SU-DHL-6 (cell line): ENCODE measurements at regions not wholly inside any gene's neighbourhood (a gene's known extent, or its start where the extent isn't known, plus 50 kb on each side); places are given as distances from the start of the nearest gene placed in this dataset.

Source experiments
- H2AFZ ChIP-seq: fragments of 200-600 bp; sonication (generic); 2 replicates; pipeline ENCODE4 v1.6.1; 2014; ENCODE audit warnings: low read depth, mild to moderate bottlenecking, moderate library complexity, mixed read lengths, antibody characterized with exemption, low read length; ENCODE audit not compliant: severe bottlenecking
- H3F3A ChIP-seq: fragments of 200-600 bp; shearing (Covaris generic); 2 replicates; pipeline ENCODE4 v1.6.0; 2016; ENCODE audit warnings: antibody characterized with exemption, mild to moderate bottlenecking; ENCODE audit not compliant: insufficient read depth
- H3K27ac ChIP-seq: fragments of 200-600 bp; sonication (generic); 2 replicates; pipeline ENCODE4 v1.5.1; 2016; ENCODE audit warnings: low read depth, mild to moderate bottlenecking, low read length, moderate library complexity, mixed read lengths
- H3K27me3 ChIP-seq: fragments of 200-600 bp; sonication (generic), shearing (Covaris generic); 2 replicates; pipeline ENCODE4 v1.6.0; 2014; ENCODE audit warnings: mild to moderate bottlenecking, low read length
- H3K36me3 ChIP-seq: fragments of 200-600 bp; sonication (generic); 2 replicates; pipeline ENCODE4 v1.6.1; 2014; ENCODE audit warnings: mild to moderate bottlenecking, low read length, mixed read lengths
- H3K4me2 ChIP-seq: fragments of 300-600, 200-600 bp; shearing (Covaris generic), sonication (generic); 2 replicates; pipeline ENCODE4 v1.6.0; 2014; ENCODE audit warnings: low read length, low read depth, mild to moderate bottlenecking; ENCODE audit not compliant: poor library complexity, severe bottlenecking
- H3K4me3 ChIP-seq: fragments of 200-600 bp; sonication (generic); 2 replicates; pipeline ENCODE4 v1.5.1; 2014; ENCODE audit warnings: antibody characterized with exemption, low read length, mild to moderate bottlenecking, mixed read lengths; ENCODE audit not compliant: insufficient read depth, poor library complexity, severe bottlenecking
- H3K79me2 ChIP-seq: fragments of 200-600 bp; sonication (generic); 2 replicates; pipeline ENCODE4 v1.6.1; 2014; ENCODE audit warnings: mild to moderate bottlenecking, low read length, moderate library complexity; ENCODE audit not compliant: insufficient read depth
- H3K9ac ChIP-seq: fragments of 200-600 bp; sonication (generic); 2 replicates; pipeline ENCODE4 v1.7.0; 2014; ENCODE audit warnings: mild to moderate bottlenecking, low read length
- H3K9me2 ChIP-seq: fragments of 200-600 bp; sonication (generic); replicated peaks from 2 replicates; pipeline ENCODE4 v1.6.1; 2014; ENCODE audit warnings: low read length; ENCODE audit not compliant: insufficient read depth
- H3K9me3 ChIP-seq: fragments of 200-600 bp; sonication (generic); 2 replicates; pipeline ENCODE4 v1.6.1; 2014; ENCODE audit warnings: low read length, mixed read lengths; ENCODE audit not compliant: insufficient read depth
- H4K20me1 ChIP-seq: fragments of 200-600 bp; sonication (generic); 2 replicates; pipeline ENCODE4 v1.6.1; 2014; ENCODE audit warnings: low read depth, mild to moderate bottlenecking, antibody characterized with exemption, low read length, moderate library complexity, mixed read lengths
- EZH2phosphoT487 ChIP-seq: fragments of 200-600 bp; sonication (generic), shearing (Covaris generic); conservative IDR thresholded peaks from 2 replicates; pipeline ENCODE4 v1.6.1; 2018; ENCODE audit warnings: mild to moderate bottlenecking, antibody characterized with exemption, low read length, moderate library complexity, mixed read lengths
- TF ChIP-seq, protein P1 (sequence below): fragments of 200-600 bp; sonication (generic); IDR thresholded peaks from one replicate; pipeline ENCODE4 v1.5.1; 2017; ENCODE audit warnings: antibody characterized with exemption, mild to moderate bottlenecking, low read length, moderate library complexity; ENCODE audit not compliant: insufficient read depth, poor library complexity, severe bottlenecking

DNA sequence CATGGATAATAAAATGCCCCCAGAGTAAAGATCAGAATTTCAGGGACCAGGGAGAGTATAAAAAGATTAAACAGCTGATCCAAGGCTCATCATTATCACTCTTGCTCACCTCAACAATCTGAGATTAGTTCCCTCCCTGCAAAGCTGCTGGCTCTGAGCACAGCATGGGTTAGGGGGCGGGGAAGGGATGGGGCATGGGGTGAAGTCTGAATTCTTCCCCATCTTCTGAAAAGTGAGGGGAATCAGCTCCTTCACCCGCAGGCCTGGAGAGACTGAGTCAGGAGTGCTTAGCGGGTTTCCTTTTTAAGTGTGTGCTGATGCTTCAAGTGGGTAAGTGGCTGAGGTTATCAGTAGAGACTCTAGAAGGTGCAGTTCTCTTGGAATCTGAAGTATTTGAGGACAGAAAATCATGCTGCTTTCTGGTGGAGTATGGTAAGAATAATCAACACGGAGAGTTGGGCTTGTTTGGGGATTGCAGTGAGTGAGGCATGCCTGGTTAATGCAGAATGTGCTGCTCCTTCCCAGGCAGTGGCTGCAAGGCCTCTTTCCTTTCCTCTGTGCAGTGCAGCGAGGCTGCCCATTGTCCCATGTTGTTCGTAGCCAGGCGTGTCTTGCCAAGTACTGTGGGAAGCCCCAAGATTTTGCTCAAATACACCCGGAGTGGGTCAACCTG is 59.2 kb upstream of the TRAK1 start:
- peaks cover 87% of the 10 kb centered on the region for H3K79me2 ChIP-seq
- no peak overlapping the region for H3K27ac ChIP-seq
- TF ChIP-seq, protein P1, sequence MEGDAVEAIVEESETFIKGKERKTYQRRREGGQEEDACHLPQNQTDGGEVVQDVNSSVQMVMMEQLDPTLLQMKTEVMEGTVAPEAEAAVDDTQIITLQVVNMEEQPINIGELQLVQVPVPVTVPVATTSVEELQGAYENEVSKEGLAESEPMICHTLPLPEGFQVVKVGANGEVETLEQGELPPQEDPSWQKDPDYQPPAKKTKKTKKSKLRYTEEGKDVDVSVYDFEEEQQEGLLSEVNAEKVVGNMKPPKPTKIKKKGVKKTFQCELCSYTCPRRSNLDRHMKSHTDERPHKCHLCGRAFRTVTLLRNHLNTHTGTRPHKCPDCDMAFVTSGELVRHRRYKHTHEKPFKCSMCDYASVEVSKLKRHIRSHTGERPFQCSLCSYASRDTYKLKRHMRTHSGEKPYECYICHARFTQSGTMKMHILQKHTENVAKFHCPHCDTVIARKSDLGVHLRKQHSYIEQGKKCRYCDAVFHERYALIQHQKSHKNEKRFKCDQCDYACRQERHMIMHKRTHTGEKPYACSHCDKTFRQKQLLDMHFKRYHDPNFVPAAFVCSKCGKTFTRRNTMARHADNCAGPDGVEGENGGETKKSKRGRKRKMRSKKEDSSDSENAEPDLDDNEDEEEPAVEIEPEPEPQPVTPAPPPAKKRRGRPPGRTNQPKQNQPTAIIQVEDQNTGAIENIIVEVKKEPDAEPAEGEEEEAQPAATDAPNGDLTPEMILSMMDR = no peak
- TF ChIP-seq EZH2phosphoT487 = no peak
- no peaks in the 10 kb centered on the region for H3K27me3 ChIP-seq
- no peak overlapping the region for H3K4me2 ChIP-seq
- H3K36me3 ChIP-seq = no peaks in the 10 kb centered on the region
- H3K9ac ChIP-seq = no peak overlapping the region
- H3K4me3 ChIP-seq = no peak overlapping the region
- no peak overlapping the region for H2AFZ ChIP-seq
- H4K20me1 ChIP-seq = peaks cover 7% of the 10 kb centered on the region; the same call in 1 of the 2 replicates
- H3K9me2 ChIP-seq = no peaks in the 10 kb centered on the region
- peaks cover 8% of the 10 kb centered on the region; the same call in 1 of the 2 replicates for H3F3A ChIP-seq
- no peaks in the 10 kb centered on the region for H3K9me3 ChIP-seq

DNA sequence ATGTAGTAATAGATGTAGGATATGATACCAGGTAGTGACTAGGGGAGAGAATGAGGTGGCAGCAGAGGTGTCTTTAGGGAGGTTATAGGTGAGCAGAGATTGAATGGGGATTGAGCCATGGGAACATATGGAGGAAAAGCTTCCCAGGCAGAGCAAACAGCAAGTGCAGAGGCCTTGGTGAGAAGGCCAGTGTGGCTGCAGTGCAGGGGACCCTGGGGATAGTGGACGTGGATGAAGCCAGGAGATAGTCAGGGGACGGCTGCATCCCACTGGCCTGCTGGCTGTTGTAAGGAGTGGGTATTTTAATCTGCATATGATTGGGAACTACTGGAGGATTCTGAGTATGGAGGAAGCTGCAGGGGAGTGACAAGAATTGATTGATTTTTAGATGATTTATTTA is 62.7 kb upstream of the TRAK1 start:
- no peak overlapping the region for H3K27ac ChIP-seq
- no peaks in the 10 kb centered on the region for H3K9me3 ChIP-seq
- no peaks in the 10 kb centered on the region for H3K36me3 ChIP-seq
- TF ChIP-seq, protein P1 = no peak
- no peak for TF ChIP-seq EZH2phosphoT487
- H3K9ac ChIP-seq = no peak overlapping the region
- H3K4me2 ChIP-seq = no peak overlapping the region
- peaks cover 15% of the 10 kb centered on the region; the same call in 1 of the 2 replicates for H3F3A ChIP-seq
- H2AFZ ChIP-seq = no peak overlapping the region
- no peaks in the 10 kb centered on the region for H3K9me2 ChIP-seq
- peaks cover 26% of the 10 kb centered on the region; the same call in 1 of the 2 replicates for H4K20me1 ChIP-seq
- peaks cover 89% of the 10 kb centered on the region for H3K79me2 ChIP-seq
- no peaks in the 10 kb centered on the region for H3K27me3 ChIP-seq
- no peak overlapping the region for H3K4me3 ChIP-seq

DNA sequence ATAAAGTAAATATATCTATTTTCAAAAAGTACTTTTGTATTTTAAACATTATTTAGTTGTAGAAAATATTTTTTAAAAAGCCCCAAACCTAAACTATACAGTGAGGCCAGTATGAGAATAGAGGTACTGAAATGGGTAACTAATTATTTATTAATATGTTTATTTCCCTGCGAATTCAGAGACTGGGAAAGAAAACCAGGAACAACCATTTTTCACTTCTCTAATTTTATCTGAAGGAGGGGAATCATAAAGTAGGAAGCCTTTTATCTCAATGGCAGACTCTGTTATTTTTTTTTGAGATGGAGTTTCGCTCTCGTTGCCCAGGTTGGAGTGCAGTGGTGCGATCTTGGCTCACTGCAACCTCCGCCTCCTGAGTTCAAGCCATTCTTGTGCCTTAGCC is 63.6 kb upstream of the TRAK1 start:
- H4K20me1 ChIP-seq = peaks cover 29% of the 10 kb centered on the region; the same call in 1 of the 2 replicates
- H3K27me3 ChIP-seq = no peaks in the 10 kb centered on the region
- H3K9ac ChIP-seq = no peak overlapping the region
- H3K9me2 ChIP-seq = no peaks in the 10 kb centered on the region
- H3K27ac ChIP-seq = no peak overlapping the region
- H3K79me2 ChIP-seq = peaks cover 89% of the 10 kb centered on the region
- no peaks in the 10 kb centered on the region for H3K36me3 ChIP-seq
- H3K4me2 ChIP-seq = no peak overlapping the region
- peaks cover 15% of the 10 kb centered on the region; the same call in 1 of the 2 replicates for H3F3A ChIP-seq
- TF ChIP-seq EZH2phosphoT487 = no peak
- TF ChIP-seq, protein P1 = no peak
- H2AFZ ChIP-seq = no peak overlapping the region
- H3K4me3 ChIP-seq = no peak overlapping the region
- H3K9me3 ChIP-seq = no peaks in the 10 kb centered on the region
